ENCODE measurements at regions not wholly inside any gene's neighbourhood (a gene's known extent, or its start where the extent isn't known, plus 50 kb on each side); places are given as distances from the start of the nearest gene placed in this dataset.
"Not testable (repeated sequence)": the region's sequence is repeated elsewhere in the genome, so short reads cannot be mapped to it uniquely, and the experiment has no call there.

GRCh38 chr2:228594012-228594411, 412.5 kb upstream of the SPHKAP start:
- no peak for DNase-seq (ENCODE audit: low read depth in 2 of 2)

- no peak for DNase-seq (ENCODE audit: low read depth in 2 of 2)
These were observed 411.4 kb upstream of the SPHKAP start for GRCh38 chr2:228592925-228593324.

- DNase-seq (ENCODE audit: low read depth in 2 of 2) = no peak
These were observed 409.2 kb upstream of the SPHKAP start for GRCh38 chr2:228590681-228591080.

GRCh38 chr2:228589115-228589514, 407.6 kb upstream of the SPHKAP start:
- no peak for DNase-seq (ENCODE audit: low read depth in 2 of 2)

- DNase-seq (ENCODE audit: low read depth in 2 of 2) = no peak
These were observed 400.2 kb upstream of the SPHKAP start for GRCh38 chr2:228581731-228582130.

GRCh38 chr2:228575897-228576296, 394.4 kb upstream of the SPHKAP start:
- no peak for DNase-seq (ENCODE audit: low read depth in 2 of 2)

GRCh38 chr2:228568275-228568674, 386.8 kb upstream of the SPHKAP start:
- DNase-seq (ENCODE audit: low read depth in 2 of 2) = not testable (repeated sequence)

GRCh38 chr2:228561816-228562215, 380.3 kb upstream of the SPHKAP start:
- DNase-seq (ENCODE audit: low read depth in 2 of 2) = no peak

- no peak for DNase-seq (ENCODE audit: low read depth in 2 of 2)
These were observed 378.4 kb upstream of the SPHKAP start for GRCh38 chr2:228559774-228560415.

- no peak for DNase-seq (ENCODE audit: low read depth in 2 of 2)
These were observed 375.2 kb upstream of the SPHKAP start for GRCh38 chr2:228556717-228557116.

GRCh38 chr2:228549441-228550007, 368.0 kb upstream of the SPHKAP start:
- no peak for DNase-seq (ENCODE audit: low read depth in 2 of 2)

- peak in 1 of 2 experiments; percentile 28 for DNase-seq (ENCODE audit: low read depth in 2 of 2)
These were observed 366.7 kb upstream of the SPHKAP start for GRCh38 chr2:228548230-228548629.

- no peak for DNase-seq (ENCODE audit: low read depth in 2 of 2)
These were observed 364.3 kb upstream of the SPHKAP start for GRCh38 chr2:228545748-228546145.

GRCh38 chr2:228545041-228545747, 363.7 kb upstream of the SPHKAP start:
- peak in 1 of 2 experiments; percentile 48 for DNase-seq (ENCODE audit: low read depth in 2 of 2)

GRCh38 chr2:228543117-228543516, 361.6 kb upstream of the SPHKAP start:
- no peak for DNase-seq (ENCODE audit: low read depth in 2 of 2)

- no peak for DNase-seq (ENCODE audit: low read depth in 2 of 2)
These were observed 360.8 kb upstream of the SPHKAP start for GRCh38 chr2:228542277-228542676.

GRCh38 chr2:228541789-228542188, 360.3 kb upstream of the SPHKAP start:
- DNase-seq (ENCODE audit: low read depth in 2 of 2) = no peak

GRCh38 chr2:228540976-228541375, 359.5 kb upstream of the SPHKAP start:
- no peak for DNase-seq (ENCODE audit: low read depth in 2 of 2)

- DNase-seq (ENCODE audit: low read depth in 2 of 2) = no peak
These were observed 353.9 kb upstream of the SPHKAP start for GRCh38 chr2:228535396-228535795.

- no peak for DNase-seq (ENCODE audit: low read depth in 2 of 2)
These were observed 351.7 kb upstream of the SPHKAP start for GRCh38 chr2:228533156-228533555.

- DNase-seq (ENCODE audit: low read depth in 2 of 2) = no peak
These were observed 350.7 kb upstream of the SPHKAP start for GRCh38 chr2:228532233-228532632.

GRCh38 chr2:228527197-228527881, 345.9 kb upstream of the SPHKAP start:
- no peak for DNase-seq (ENCODE audit: low read depth in 2 of 2)

GRCh38 chr2:228526687-228527086, 345.2 kb upstream of the SPHKAP start:
- no peak for DNase-seq (ENCODE audit: low read depth in 2 of 2)

Data from fibroblast of skin of left biceps (primary cell).